ENCODE measurements at regions not wholly inside any gene's neighbourhood (a gene's known extent, or its start where the extent isn't known, plus 50 kb on each side); places are given as distances from the start of the nearest gene placed in this dataset.

- TF ChIP-seq, protein P1, sequence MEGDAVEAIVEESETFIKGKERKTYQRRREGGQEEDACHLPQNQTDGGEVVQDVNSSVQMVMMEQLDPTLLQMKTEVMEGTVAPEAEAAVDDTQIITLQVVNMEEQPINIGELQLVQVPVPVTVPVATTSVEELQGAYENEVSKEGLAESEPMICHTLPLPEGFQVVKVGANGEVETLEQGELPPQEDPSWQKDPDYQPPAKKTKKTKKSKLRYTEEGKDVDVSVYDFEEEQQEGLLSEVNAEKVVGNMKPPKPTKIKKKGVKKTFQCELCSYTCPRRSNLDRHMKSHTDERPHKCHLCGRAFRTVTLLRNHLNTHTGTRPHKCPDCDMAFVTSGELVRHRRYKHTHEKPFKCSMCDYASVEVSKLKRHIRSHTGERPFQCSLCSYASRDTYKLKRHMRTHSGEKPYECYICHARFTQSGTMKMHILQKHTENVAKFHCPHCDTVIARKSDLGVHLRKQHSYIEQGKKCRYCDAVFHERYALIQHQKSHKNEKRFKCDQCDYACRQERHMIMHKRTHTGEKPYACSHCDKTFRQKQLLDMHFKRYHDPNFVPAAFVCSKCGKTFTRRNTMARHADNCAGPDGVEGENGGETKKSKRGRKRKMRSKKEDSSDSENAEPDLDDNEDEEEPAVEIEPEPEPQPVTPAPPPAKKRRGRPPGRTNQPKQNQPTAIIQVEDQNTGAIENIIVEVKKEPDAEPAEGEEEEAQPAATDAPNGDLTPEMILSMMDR (IDR thresholded peaks at IDR 0.05), result no peak
- no peak for TF ChIP-seq POLR2A (IDR thresholded peaks at IDR 0.05; ENCODE audit: low read depth)
- TF ChIP-seq EP300 (IDR thresholded peaks at IDR 0.05), result no peak
- TF ChIP-seq POLR2AphosphoS5 (IDR thresholded peaks at IDR 0.05), result no peak
Measured at GRCh38 chr16:65644821-65645220, 523.0 kb upstream of the CDH11 start.
